ENCODE measurements at regions not wholly inside any gene's neighbourhood (a gene's known extent, or its start where the extent isn't known, plus 50 kb on each side); places are given as distances from the start of the nearest gene placed in this dataset.

DNA sequence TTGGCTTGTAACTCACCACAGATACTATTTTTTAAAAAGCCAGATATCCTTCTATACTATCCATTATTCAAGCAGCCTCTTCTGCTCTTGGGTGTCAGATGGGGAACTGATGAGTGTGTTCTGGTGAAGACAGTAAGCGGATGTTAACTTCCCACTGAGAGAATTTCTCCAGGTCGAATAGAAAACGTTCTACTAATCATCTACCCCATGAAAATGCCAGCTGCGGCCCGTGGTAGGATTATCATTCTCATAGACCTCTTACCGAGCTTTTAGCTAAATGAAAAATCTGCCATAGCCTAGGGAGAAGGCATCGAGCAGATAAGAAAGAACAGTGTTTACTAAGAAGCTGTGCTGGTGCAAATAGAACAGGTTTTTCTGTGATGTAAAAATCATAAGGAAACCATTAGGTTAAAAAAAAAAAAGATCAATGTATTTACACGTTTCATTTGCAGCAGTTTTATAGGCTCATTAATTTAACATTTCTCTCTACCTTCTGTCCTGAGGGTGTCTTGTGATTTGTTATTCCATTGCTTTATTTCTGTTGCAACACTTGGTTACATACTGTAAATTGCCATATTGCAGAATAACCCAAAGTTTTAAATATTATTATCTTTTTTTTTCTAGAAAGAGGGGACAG lies 1521.5 kb upstream of the ZEB2 start:
- POLR2A ChIA-PET: no interaction called here
- TF ChIP-seq, protein P1, sequence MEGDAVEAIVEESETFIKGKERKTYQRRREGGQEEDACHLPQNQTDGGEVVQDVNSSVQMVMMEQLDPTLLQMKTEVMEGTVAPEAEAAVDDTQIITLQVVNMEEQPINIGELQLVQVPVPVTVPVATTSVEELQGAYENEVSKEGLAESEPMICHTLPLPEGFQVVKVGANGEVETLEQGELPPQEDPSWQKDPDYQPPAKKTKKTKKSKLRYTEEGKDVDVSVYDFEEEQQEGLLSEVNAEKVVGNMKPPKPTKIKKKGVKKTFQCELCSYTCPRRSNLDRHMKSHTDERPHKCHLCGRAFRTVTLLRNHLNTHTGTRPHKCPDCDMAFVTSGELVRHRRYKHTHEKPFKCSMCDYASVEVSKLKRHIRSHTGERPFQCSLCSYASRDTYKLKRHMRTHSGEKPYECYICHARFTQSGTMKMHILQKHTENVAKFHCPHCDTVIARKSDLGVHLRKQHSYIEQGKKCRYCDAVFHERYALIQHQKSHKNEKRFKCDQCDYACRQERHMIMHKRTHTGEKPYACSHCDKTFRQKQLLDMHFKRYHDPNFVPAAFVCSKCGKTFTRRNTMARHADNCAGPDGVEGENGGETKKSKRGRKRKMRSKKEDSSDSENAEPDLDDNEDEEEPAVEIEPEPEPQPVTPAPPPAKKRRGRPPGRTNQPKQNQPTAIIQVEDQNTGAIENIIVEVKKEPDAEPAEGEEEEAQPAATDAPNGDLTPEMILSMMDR (IDR thresholded peaks at IDR 0.05; ENCODE audit: unreplicated experiment): no peak
- intact Hi-C loops (cut with micrococcal nuclease): no loop called here
- BruUV-seq (replicated peaks): no TSS peak
- DNase-seq (ENCODE audit: unreplicated experiment): no peak
- H3K27me3 Mint-ChIP-seq (ENCODE audit: insufficient read depth, unreplicated experiment): no peaks in the 10 kb centered on the region
- no peaks in the 10 kb centered on the region for H3K4me1 Mint-ChIP-seq (ENCODE audit: insufficient read depth, unreplicated experiment)
- CTCF ChIA-PET: no interaction called here
- no peaks in the 10 kb centered on the region for H3K36me3 Mint-ChIP-seq (ENCODE audit: insufficient read depth, unreplicated experiment)
- H3K4me3 Mint-ChIP-seq (ENCODE audit: unreplicated experiment): no peak overlapping the region
- no peaks in the 10 kb centered on the region for H3K9me3 Mint-ChIP-seq (ENCODE audit: unreplicated experiment)
- no peak overlapping the region for H3K27ac Mint-ChIP-seq (ENCODE audit: low read depth, unreplicated experiment)

DNA sequence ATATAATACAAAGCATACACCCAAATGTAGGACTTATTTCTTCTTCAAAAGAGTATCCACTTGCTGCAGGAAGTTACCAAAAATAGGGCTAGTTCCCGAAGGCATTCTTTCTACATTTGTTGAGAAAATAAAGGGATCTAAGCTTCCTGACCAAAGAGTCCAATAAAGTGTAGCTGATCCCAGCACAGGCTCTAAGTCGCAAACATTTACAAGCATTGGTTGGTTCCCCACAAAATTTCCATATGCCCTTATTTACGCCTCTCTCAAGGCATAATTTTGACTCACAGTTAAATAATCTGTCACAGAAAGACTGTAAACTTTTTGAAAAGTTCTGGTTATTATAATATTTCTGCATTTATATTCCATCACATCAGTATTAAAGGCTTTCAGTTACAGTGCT lies 1520.1 kb upstream of the ZEB2 start:
- ChIA-PET POLR2A (interaction anchor here (1.2 kb wide), 1 partner anchor 20 kb away, joined by 3 read pairs; no protein-coding TSS in a partner anchor), CTCF (interaction anchor here (0.7 kb wide), 1 partner anchor 319 kb away, joined by 3 read pairs; no protein-coding TSS in a partner anchor)
- no TSS peak for BruUV-seq (replicated peaks)
- H3K27me3 Mint-ChIP-seq (ENCODE audit: insufficient read depth, unreplicated experiment): no peaks in the 10 kb centered on the region
- no peak overlapping the region for H3K27ac Mint-ChIP-seq (ENCODE audit: low read depth, unreplicated experiment)
- no peak for DNase-seq (ENCODE audit: unreplicated experiment)
- H3K9me3 Mint-ChIP-seq (ENCODE audit: unreplicated experiment): no peaks in the 10 kb centered on the region
- H3K4me1 Mint-ChIP-seq (ENCODE audit: insufficient read depth, unreplicated experiment): no peaks in the 10 kb centered on the region
- intact Hi-C loops (cut with micrococcal nuclease): no loop called here
- no peaks in the 10 kb centered on the region for H3K36me3 Mint-ChIP-seq (ENCODE audit: insufficient read depth, unreplicated experiment)
- TF ChIP-seq, protein P1 (IDR thresholded peaks at IDR 0.05; ENCODE audit: unreplicated experiment): no peak
- no peak overlapping the region for H3K4me3 Mint-ChIP-seq (ENCODE audit: unreplicated experiment)

DNA sequence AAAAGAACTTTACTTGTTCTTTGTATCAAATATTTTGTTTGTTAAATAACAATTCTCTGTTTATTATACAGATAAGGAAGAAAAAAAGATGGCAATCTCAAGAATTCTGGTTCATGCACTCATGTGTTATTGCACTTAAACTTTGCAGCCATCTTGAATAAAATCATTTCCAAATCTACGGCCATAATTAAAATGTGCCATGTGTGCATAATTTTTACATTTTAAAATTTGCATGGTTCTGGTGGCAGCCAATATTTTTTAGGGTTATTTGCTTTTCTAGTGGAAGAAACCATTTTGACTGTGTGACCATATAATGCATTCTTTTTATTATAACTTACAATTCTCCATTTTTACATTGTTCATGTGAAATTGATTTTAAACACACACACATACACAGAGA lies 1518.1 kb upstream of the ZEB2 start:
- Mint-ChIP-seq H3K9me3 (ENCODE audit: unreplicated experiment) (no peaks in the 10 kb centered on the region), H3K27me3 (ENCODE audit: insufficient read depth, unreplicated experiment) (no peaks in the 10 kb centered on the region), H3K4me1 (ENCODE audit: insufficient read depth, unreplicated experiment) (no peaks in the 10 kb centered on the region), H3K27ac (ENCODE audit: low read depth, unreplicated experiment) (no peak overlapping the region), H3K36me3 (ENCODE audit: insufficient read depth, unreplicated experiment) (no peaks in the 10 kb centered on the region), H3K4me3 (ENCODE audit: unreplicated experiment) (no peak overlapping the region)
- BruUV-seq (replicated peaks): no TSS peak
- ChIA-PET CTCF (no interaction called here), POLR2A (no interaction called here)
- intact Hi-C loops (cut with micrococcal nuclease): no loop called here
- no peak for DNase-seq (ENCODE audit: unreplicated experiment)
- TF ChIP-seq, protein P1 (IDR thresholded peaks at IDR 0.05; ENCODE audit: unreplicated experiment): no peak

DNA sequence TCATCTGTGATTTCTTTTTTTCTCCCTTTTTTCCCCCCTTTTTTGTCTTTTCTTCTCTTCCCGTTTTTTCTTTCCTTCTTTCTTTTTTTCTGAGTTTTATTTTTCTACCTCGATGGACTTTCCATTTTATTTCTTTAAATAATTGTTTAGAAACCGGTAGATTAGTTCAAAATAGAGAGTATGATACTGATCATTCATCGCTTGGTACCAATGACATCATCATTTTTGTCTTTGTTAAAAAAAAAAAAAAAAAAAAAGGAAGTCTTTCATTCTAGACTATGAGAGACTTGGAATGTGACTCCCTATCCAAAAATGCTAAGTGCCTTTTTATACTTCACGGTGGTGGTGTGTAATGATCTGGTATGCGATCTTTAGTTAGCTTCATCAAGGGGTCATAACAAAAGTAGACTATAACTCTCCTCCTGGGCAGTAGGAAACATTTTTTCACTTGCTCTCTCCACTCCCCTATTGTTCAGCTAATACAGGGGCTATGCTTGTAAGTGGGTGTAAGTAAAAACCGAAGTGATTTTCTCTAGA lies 1517.5 kb upstream of the ZEB2 start:
- no TSS peak for BruUV-seq (replicated peaks)
- CTCF ChIA-PET: no interaction called here

More for the DNA sequence above, 1517.5 kb upstream of the ZEB2 start:
- POLR2A ChIA-PET: no interaction called here
- Mint-ChIP-seq H3K4me3 (ENCODE audit: unreplicated experiment) (no peak overlapping the region), H3K4me1 (ENCODE audit: insufficient read depth, unreplicated experiment) (no peaks in the 10 kb centered on the region), H3K27ac (ENCODE audit: low read depth, unreplicated experiment) (no peak overlapping the region), H3K9me3 (ENCODE audit: unreplicated experiment) (no peaks in the 10 kb centered on the region), H3K27me3 (ENCODE audit: insufficient read depth, unreplicated experiment) (no peaks in the 10 kb centered on the region), H3K36me3 (ENCODE audit: insufficient read depth, unreplicated experiment) (no peaks in the 10 kb centered on the region)
- TF ChIP-seq, protein P1 (IDR thresholded peaks at IDR 0.05; ENCODE audit: unreplicated experiment): no peak
- intact Hi-C loops (cut with micrococcal nuclease): no loop called here
- DNase-seq (ENCODE audit: unreplicated experiment): no peak

All from MCF 10A (cell line).